HAP-1 (cell line): ENCODE measurements at regions not wholly inside any gene's neighbourhood (a gene's known extent, or its start where the extent isn't known, plus 50 kb on each side); places are given as distances from the start of the nearest gene placed in this dataset.
"Not testable (repeated sequence)": the region's sequence is repeated elsewhere in the genome, so short reads cannot be mapped to it uniquely, and the experiment has no call there.

Source experiments
- DNase-seq, 2 experiments: peaks; one replicate each; pipeline ENCODE4 v3.0.0-alpha.2; 2016 to 2020; ENCODE audit warnings: low spot score in 2 of 2
- H3K27me3 ChIP-seq: fragments of 250-450 bp; sonication (Bioruptor Pico); 2 replicates; pipeline ENCODE4 v1.5.1; 2020; ENCODE audit warnings: low read depth, mild to moderate bottlenecking, moderate library complexity
- H3K36me3 ChIP-seq: fragments of 250-450 bp; sonication (Bioruptor Pico); replicated peaks from 2 replicates; pipeline ENCODE4 v1.5.1; 2020; ENCODE audit warnings: mild to moderate bottlenecking
- H3K4me1 ChIP-seq: fragments of 250-450 bp; sonication (Bioruptor Pico); 2 replicates; pipeline ENCODE4 v1.5.1; 2020; ENCODE audit warnings: mild to moderate bottlenecking
- H3K4me3 ChIP-seq: fragments of 250-450 bp; sonication (Bioruptor Pico); 2 replicates; pipeline ENCODE4 v1.5.1; 2020; ENCODE audit warnings: mild to moderate bottlenecking, moderate library complexity
- H3K9me3 ChIP-seq: fragments of 250-450 bp; sonication (Bioruptor Pico); 2 replicates; pipeline ENCODE4 v1.5.1; 2020; ENCODE audit warnings: mild to moderate bottlenecking, moderate library complexity
- in situ Hi-C: fragments of 300-500 bp; cut with MboI; formaldehyde crosslinking; loops from 3 replicates; pipeline ENCODE4 v1.14.3; 2020; ENCODE audit warnings: low sequenced_read_pairs, inconsistent platforms, mixed read lengths

- no peaks in the 10 kb centered on the region for H3K9me3 ChIP-seq
- no peak for DNase-seq
- H3K4me3 ChIP-seq: no peak overlapping the region
- H3K36me3 ChIP-seq: no peaks in the 10 kb centered on the region
- H3K4me1 ChIP-seq: no peaks in the 10 kb centered on the region
- in situ Hi-C loops: loop anchor here (5.0 to 10.0 kb wide), 2 partner anchors 84 to 276 kb away; no protein-coding TSS in a partner anchor
- peaks cover 2% of the 10 kb centered on the region; the same call in 1 of the 2 replicates for H3K27me3 ChIP-seq
Observed at GRCh38 chr5:36418152-36418979, 116.7 kb upstream of the RANBP3L start.

GRCh38 chr5:36421256-36421655, 119.6 kb upstream of the RANBP3L start:
- no peaks in the 10 kb centered on the region for H3K4me1 ChIP-seq
- H3K4me3 ChIP-seq: no peak overlapping the region
- in situ Hi-C loops: no loop called here
- no peaks in the 10 kb centered on the region for H3K9me3 ChIP-seq
- H3K36me3 ChIP-seq: no peaks in the 10 kb centered on the region
- H3K27me3 ChIP-seq: peaks cover 2% of the 10 kb centered on the region
- DNase-seq: no peak

GRCh38 chr5:36422952-36423351, 121.2 kb upstream of the RANBP3L start:
- no peak overlapping the region for H3K4me3 ChIP-seq
- H3K4me1 ChIP-seq: no peaks in the 10 kb centered on the region
- no peak for DNase-seq
- H3K36me3 ChIP-seq: no peaks in the 10 kb centered on the region
- no peaks in the 10 kb centered on the region for H3K9me3 ChIP-seq
- no peaks in the 10 kb centered on the region; the same call in none of the 2 replicates for H3K27me3 ChIP-seq
- in situ Hi-C loops: no loop called here

GRCh38 chr5:36423578-36424307, 122.0 kb upstream of the RANBP3L start:
- H3K4me3 ChIP-seq: no peak overlapping the region
- in situ Hi-C loops: no loop called here
- no peak for DNase-seq

GRCh38 chr5:36426070-36426469, 124.4 kb upstream of the RANBP3L start:
- H3K9me3 ChIP-seq, H3K4me1 ChIP-seq, DNase-seq, in situ Hi-C loops, H3K27me3 ChIP-seq, H3K36me3 ChIP-seq, H3K4me3 ChIP-seq: not testable (repeated sequence)

More at GRCh38 chr5:36423578-36424307, 122.0 kb upstream of the RANBP3L start:
- Histone ChIP-seq H3K9me3 (no peaks in the 10 kb centered on the region), H3K4me1 (no peaks in the 10 kb centered on the region), H3K36me3 (no peaks in the 10 kb centered on the region), H3K27me3 (no peaks in the 10 kb centered on the region; the same call in none of the 2 replicates)

GRCh38 chr5:36435516-36435915, 133.8 kb upstream of the RANBP3L start:
- Histone ChIP-seq H3K27me3 (no peaks in the 10 kb centered on the region; the same call in 1 of the 2 replicates), H3K4me3 (no peak overlapping the region), H3K36me3 (no peaks in the 10 kb centered on the region), H3K4me1 (peaks cover 2% of the 10 kb centered on the region; the same call in 1 of the 2 replicates), H3K9me3 (no peaks in the 10 kb centered on the region)
- in situ Hi-C loops: no loop called here
- DNase-seq: no peak

GRCh38 chr5:36436306-36436705, 134.6 kb upstream of the RANBP3L start:
- H3K27me3 ChIP-seq: no peaks in the 10 kb centered on the region; the same call in 1 of the 2 replicates
- no peak overlapping the region for H3K4me3 ChIP-seq
- no peaks in the 10 kb centered on the region for H3K36me3 ChIP-seq
- peaks cover 2% of the 10 kb centered on the region; the same call in 1 of the 2 replicates for H3K4me1 ChIP-seq
- no peaks in the 10 kb centered on the region for H3K9me3 ChIP-seq
- no peak for DNase-seq
- in situ Hi-C loops: no loop called here

GRCh38 chr5:36438765-36439561, 137.3 kb upstream of the RANBP3L start:
- H3K4me1 ChIP-seq: peaks cover 2% of the 10 kb centered on the region; the same call in 1 of the 2 replicates
- H3K9me3 ChIP-seq: no peaks in the 10 kb centered on the region
- no peaks in the 10 kb centered on the region; the same call in 1 of the 2 replicates for H3K27me3 ChIP-seq
- H3K36me3 ChIP-seq: no peaks in the 10 kb centered on the region
- in situ Hi-C loops: no loop called here
- no peak overlapping the region for H3K4me3 ChIP-seq
- no peak for DNase-seq

GRCh38 chr5:36440300-36440699, 138.6 kb upstream of the RANBP3L start:
- Histone ChIP-seq H3K4me3 (no peak overlapping the region), H3K4me1 (peaks cover under 1% of the 10 kb centered on the region; the same call in 1 of the 2 replicates), H3K27me3 (no peaks in the 10 kb centered on the region; the same call in 1 of the 2 replicates), H3K9me3 (no peaks in the 10 kb centered on the region), H3K36me3 (no peaks in the 10 kb centered on the region)
- in situ Hi-C loops: no loop called here
- no peak for DNase-seq

DNA sequence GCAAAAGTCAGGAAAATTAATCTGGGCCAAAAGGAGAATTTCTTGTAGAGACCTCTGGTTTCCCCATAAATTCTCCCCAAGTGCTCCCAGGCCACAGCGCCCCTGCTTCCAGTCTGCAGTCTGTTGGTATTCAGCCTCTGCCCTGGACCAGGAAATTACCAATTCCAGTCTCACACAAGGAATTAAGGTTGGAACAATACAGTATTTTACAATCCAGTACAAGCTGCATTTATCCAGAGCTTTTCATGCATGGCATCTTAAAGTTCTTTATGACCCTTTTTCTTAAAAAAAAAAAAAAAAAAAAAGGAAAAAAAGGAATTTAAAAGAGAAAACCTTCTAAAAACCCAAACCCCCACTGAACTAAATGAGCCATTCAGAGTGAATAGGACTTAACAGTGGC, 139.6 kb upstream of the RANBP3L start:
- no peak for DNase-seq
- Histone ChIP-seq H3K4me1 (no peaks in the 10 kb centered on the region), H3K9me3 (no peaks in the 10 kb centered on the region), H3K4me3 (no peak overlapping the region), H3K27me3 (no peaks in the 10 kb centered on the region), H3K36me3 (no peaks in the 10 kb centered on the region)
- in situ Hi-C loops: no loop called here

DNA sequence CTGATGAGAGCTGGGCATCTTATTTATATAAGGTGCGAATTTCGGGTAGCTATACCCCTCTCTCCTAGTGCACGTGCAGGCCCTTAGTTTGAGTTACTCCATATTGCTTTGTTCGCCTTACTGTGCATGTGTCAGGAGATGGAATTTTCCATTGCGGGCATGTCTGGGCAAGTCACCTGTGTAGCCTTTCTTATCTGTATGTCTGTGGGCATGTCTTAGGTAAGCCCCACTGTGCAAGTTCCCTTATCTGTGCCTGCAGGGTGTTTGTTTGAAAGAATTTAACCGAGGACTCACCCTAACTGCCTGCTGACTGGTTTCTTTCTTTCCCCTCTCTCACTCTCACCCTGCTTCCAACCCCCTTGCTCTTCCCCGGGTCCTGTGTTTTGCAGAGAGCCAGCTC, 140.7 kb upstream of the RANBP3L start:
- DNase-seq: no peak
- Histone ChIP-seq H3K27me3 (no peaks in the 10 kb centered on the region), H3K4me1 (no peaks in the 10 kb centered on the region)

DNA sequence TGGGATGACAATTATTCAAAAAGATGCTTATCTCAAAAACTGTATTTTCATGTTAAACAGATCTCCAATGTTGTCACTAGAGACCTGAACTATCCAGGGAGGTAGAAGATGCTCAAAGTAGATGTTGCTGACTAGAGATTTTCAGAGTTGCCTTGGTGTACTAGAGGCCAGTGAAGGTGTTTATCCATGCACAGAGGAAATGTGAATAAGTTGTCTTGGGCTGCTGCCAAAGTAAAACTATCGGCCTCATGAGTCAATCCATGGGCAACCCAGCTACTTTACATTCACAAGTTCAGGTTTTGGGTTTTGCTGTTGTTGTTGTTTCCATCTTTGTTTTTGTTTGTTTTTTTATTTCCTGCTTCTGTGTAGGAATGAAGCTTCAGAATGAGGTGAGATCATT, 141.1 kb upstream of the RANBP3L start:
- DNase-seq: no peak
- H3K4me1 ChIP-seq: no peaks in the 10 kb centered on the region
- H3K4me3 ChIP-seq: no peak overlapping the region
- H3K36me3 ChIP-seq: no peaks in the 10 kb centered on the region
- H3K27me3 ChIP-seq: no peaks in the 10 kb centered on the region
- no peaks in the 10 kb centered on the region for H3K9me3 ChIP-seq
- in situ Hi-C loops: no loop called here

More for the DNA sequence above, 140.7 kb upstream of the RANBP3L start:
- Histone ChIP-seq H3K4me3 (no peak overlapping the region), H3K36me3 (no peaks in the 10 kb centered on the region), H3K9me3 (no peaks in the 10 kb centered on the region)
- in situ Hi-C loops: no loop called here

GRCh38 chr5:36443941-36444340, 142.2 kb upstream of the RANBP3L start:
- DNase-seq: no peak
- Histone ChIP-seq H3K27me3 (no peaks in the 10 kb centered on the region), H3K4me3 (no peak overlapping the region), H3K9me3 (no peaks in the 10 kb centered on the region), H3K4me1 (no peaks in the 10 kb centered on the region), H3K36me3 (no peaks in the 10 kb centered on the region)
- in situ Hi-C loops: no loop called here
